ENCODE measurements at regions not wholly inside any gene's neighbourhood (a gene's known extent, or its start where the extent isn't known, plus 50 kb on each side); places are given as distances from the start of the nearest gene placed in this dataset.
"Not testable (repeated sequence)": the region's sequence is repeated elsewhere in the genome, so short reads cannot be mapped to it uniquely, and the experiment has no call there.

DNA sequence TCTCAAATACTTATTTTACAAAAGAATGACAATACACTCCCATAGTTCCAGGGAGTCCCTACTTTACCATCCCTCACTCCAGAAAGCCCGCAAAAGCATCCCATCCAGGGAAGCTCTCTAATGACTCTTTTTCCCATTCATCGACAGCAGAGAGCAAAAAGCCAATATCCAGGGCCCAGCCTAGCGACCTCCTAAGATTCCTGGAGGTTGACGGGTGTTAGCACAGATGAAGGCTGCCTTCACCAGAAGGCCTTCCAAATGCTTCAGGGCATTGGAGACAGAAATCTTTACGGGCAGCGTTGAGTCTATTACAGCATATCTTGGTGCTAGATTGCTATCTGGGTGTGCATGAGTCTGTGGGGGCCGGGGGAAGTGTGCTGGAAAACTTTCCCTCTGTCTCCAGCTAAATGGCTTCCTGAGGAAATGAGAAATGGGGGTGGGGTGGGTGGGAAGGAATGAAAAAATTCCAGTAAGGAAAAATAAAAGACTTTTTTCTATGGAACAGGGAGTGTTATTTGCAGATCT lies 136.6 kb downstream of the PROX1 start:
- no peak for DNase-seq
- Mint-ChIP-seq H3K36me3 (no peaks in the 10 kb centered on the region), H3K27me3 (peaks cover 14% of the 10 kb centered on the region), H3K9me3 (no peaks in the 10 kb centered on the region), H3K27ac (no peak overlapping the region), H3K4me1 (peaks cover 3% of the 10 kb centered on the region), H3K4me3 (no peak overlapping the region)

DNA sequence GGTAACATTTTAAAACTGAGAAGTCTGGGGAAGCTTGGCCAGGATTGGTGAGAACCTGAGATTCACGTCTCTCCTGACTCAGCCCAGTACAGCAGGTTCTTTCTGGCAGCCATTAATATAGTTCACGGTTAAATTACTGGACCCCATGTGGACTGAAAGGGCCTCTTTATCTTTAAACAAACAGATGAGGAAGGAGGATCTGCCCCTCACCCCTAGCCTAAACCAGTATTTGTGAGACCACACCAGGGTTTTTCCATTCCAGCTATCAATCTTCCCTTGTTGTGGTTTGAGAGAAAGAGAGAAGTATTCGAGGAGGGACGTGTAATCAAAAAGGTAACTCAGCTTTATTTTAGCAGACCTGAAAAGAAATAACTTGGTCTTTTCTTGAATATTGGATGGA lies 137.1 kb downstream of the PROX1 start:
- Mint-ChIP-seq H3K4me3 (no peak overlapping the region), H3K4me1 (peaks cover 3% of the 10 kb centered on the region)

GRCh38 chr1:214125819-214126218 lies 138.0 kb downstream of the PROX1 start:
- Mint-ChIP-seq H3K27ac (no peak overlapping the region), H3K27me3 (peaks cover 12% of the 10 kb centered on the region), H3K4me1 (peaks cover 3% of the 10 kb centered on the region), H3K9me3 (no peaks in the 10 kb centered on the region), H3K36me3 (no peaks in the 10 kb centered on the region), H3K4me3 (no peak overlapping the region)
- no peak for DNase-seq

More for the DNA sequence above, 137.1 kb downstream of the PROX1 start:
- DNase-seq = no peak
- no peaks in the 10 kb centered on the region for H3K36me3 Mint-ChIP-seq
- H3K27ac Mint-ChIP-seq = no peak overlapping the region
- no peaks in the 10 kb centered on the region for H3K9me3 Mint-ChIP-seq
- peaks cover 14% of the 10 kb centered on the region for H3K27me3 Mint-ChIP-seq

- Mint-ChIP-seq H3K4me3 (no peak overlapping the region), H3K27me3 (peaks cover 10% of the 10 kb centered on the region), H3K4me1 (peaks cover 3% of the 10 kb centered on the region), H3K36me3 (no peaks in the 10 kb centered on the region), H3K9me3 (no peaks in the 10 kb centered on the region), H3K27ac (no peak overlapping the region)
- DNase-seq = no peak
Measured at GRCh38 chr1:214126697-214127146, 138.9 kb downstream of the PROX1 start.

DNA sequence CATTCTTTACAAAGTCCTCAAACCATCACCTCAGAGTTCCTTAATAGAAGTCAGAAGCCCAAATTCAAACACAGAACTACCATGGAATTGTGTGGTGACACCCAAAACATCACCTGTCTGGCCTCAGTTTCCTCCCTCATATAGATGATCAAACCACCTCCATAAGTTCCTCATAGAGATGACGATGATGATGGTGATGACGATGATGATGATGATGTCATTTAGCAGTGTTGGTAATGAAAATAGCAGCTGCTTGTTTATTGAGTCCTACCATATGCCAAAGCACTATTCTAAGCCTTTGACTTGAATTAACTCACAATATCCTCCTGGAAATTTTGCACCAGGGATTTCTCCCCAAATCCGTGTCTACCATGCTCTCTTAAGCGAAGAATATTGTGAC lies 139.9 kb downstream of the PROX1 start:
- Mint-ChIP-seq H3K27me3 (peaks cover 10% of the 10 kb centered on the region), H3K4me1 (peaks cover 3% of the 10 kb centered on the region), H3K9me3 (no peaks in the 10 kb centered on the region), H3K4me3 (no peak overlapping the region), H3K36me3 (no peaks in the 10 kb centered on the region), H3K27ac (no peak overlapping the region)
- DNase-seq = no peak

DNA sequence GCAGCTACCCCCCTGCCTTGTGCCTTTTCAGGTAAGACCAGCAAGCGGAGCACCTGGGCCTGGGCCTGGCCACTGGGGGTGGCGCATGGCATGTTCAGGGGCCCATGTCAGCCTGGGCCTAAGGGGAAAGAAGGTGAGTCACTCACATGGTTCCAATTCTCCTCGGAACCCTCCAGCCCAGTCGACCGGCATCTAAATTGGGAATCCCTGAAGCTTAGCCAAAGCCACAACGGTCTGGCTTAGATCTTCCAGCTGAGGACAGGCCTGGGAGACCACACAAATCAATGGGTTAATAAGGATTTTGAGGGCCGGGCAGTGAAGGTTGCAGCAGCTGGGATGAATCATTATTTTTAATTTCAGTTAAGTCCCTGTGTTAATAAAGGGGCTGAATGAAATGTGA lies 145.1 kb upstream of the SMYD2 start:
- Mint-ChIP-seq H3K27me3 (no peaks in the 10 kb centered on the region), H3K4me1 (no peaks in the 10 kb centered on the region), H3K9me3 (no peaks in the 10 kb centered on the region), H3K4me3 (no peak overlapping the region), H3K27ac (no peak overlapping the region), H3K36me3 (no peaks in the 10 kb centered on the region)
- no peak for DNase-seq

- no peak overlapping the region for H3K27ac Mint-ChIP-seq
- no peaks in the 10 kb centered on the region for H3K4me1 Mint-ChIP-seq
- H3K9me3 Mint-ChIP-seq = no peaks in the 10 kb centered on the region
- H3K4me3 Mint-ChIP-seq = no peak overlapping the region
- H3K27me3 Mint-ChIP-seq = no peaks in the 10 kb centered on the region
- no peaks in the 10 kb centered on the region for H3K36me3 Mint-ChIP-seq
- DNase-seq = no peak
Measured at GRCh38 chr1:214136324-214136919, 144.5 kb upstream of the SMYD2 start.

- Mint-ChIP-seq H3K36me3 (no peaks in the 10 kb centered on the region), H3K27me3 (peaks cover 6% of the 10 kb centered on the region), H3K4me3 (no peak overlapping the region), H3K27ac (no peak overlapping the region), H3K9me3 (no peaks in the 10 kb centered on the region), H3K4me1 (no peaks in the 10 kb centered on the region)
- DNase-seq = no peak
Measured at GRCh38 chr1:214141486-214141885, 139.5 kb upstream of the SMYD2 start.

GRCh38 chr1:214143006-214143992 lies 137.7 kb upstream of the SMYD2 start:
- peaks cover 6% of the 10 kb centered on the region for H3K27me3 Mint-ChIP-seq
- H3K36me3 Mint-ChIP-seq = no peaks in the 10 kb centered on the region
- no peaks in the 10 kb centered on the region for H3K9me3 Mint-ChIP-seq
- H3K27ac Mint-ChIP-seq = no peak overlapping the region
- H3K4me1 Mint-ChIP-seq = no peaks in the 10 kb centered on the region
- H3K4me3 Mint-ChIP-seq = no peak overlapping the region
- no peak for DNase-seq

DNA sequence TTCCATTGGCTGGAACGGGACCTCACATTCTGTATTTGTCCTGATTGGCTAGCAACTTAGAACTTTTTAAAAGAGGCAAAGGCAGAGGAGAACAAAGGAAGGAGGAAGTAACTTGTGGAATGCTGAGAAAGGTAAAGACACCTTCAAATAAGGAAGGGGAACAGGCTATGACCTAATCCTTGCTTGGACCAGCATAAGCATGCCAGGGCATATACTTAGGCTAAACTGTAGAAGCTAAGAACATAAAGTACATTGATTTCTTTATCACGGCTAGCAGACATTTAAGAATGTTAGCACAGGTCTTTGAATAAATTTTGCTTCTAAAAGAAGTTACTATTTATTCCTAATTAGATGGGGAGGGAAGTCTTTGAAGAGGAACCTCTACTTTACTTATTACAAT lies 136.4 kb upstream of the SMYD2 start:
- not testable (repeated sequence) for DNase-seq, H3K27ac Mint-ChIP-seq, H3K9me3 Mint-ChIP-seq, H3K4me1 Mint-ChIP-seq, H3K36me3 Mint-ChIP-seq, H3K4me3 Mint-ChIP-seq, H3K27me3 Mint-ChIP-seq

DNA sequence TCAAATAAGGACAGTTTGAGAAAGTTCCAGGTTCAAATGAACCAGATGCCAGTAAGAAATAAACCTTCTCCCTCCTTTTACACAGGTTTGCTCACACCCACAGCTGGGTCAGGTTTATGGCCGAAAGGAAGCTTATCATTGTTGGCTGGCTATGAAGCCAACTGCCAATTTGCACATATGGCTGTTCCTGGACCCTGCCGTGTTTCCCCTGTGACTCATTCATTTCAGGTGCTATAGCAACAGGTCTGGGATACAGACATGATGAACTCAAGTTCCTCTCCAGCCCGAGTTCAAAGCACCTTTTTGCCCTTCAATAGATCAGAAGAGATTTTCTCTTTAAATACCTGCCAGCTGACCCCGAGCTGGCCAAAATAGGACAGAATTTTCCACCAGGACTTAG lies 134.4 kb upstream of the SMYD2 start:
- peaks cover 6% of the 10 kb centered on the region for H3K27me3 Mint-ChIP-seq
- no peaks in the 10 kb centered on the region for H3K9me3 Mint-ChIP-seq
- H3K4me3 Mint-ChIP-seq = no peak overlapping the region
- H3K27ac Mint-ChIP-seq = no peak overlapping the region
- no peak for DNase-seq
- no peaks in the 10 kb centered on the region for H3K36me3 Mint-ChIP-seq
- H3K4me1 Mint-ChIP-seq = no peaks in the 10 kb centered on the region

DNA sequence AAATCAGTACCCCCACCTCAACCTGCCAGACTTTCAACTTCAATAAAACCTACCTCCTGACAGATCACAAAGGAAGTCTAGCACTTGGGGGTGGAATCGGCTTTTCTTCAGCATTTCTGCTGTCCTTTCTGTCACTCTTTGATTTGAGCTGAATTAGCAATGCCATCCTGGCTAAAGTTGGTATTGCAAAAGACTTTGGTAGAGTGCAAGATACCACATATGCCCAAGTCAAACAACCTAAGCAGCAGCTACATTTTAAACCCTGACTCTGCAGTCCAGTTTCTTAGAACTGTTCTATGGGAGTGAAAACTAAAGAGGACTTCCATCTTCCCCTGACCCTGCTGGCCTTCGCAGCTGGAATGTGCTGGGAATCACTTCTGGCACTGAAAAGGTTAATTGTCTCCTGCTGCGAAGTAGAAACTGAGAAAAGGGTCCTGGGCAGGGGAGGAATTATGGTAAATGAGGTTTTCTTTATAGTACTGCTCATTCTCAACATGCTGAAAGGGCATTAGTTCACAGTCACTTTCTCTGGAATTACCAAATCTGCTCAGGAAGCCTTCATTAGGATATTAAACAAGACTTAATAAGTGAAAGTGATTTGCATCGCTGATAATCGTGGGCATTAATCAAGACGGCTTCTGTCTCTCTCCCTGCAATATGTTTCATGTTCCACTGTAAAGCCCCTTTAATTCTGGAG lies 126.2 kb upstream of the SMYD2 start:
- Mint-ChIP-seq H3K4me1 (no peaks in the 10 kb centered on the region), H3K27me3 (peaks cover 19% of the 10 kb centered on the region), H3K9me3 (no peaks in the 10 kb centered on the region), H3K27ac (no peak overlapping the region), H3K36me3 (no peaks in the 10 kb centered on the region), H3K4me3 (no peak overlapping the region)
- DNase-seq = no peak

GRCh38 chr1:214155987-214156625 lies 124.9 kb upstream of the SMYD2 start:
- DNase-seq = no peak
- Mint-ChIP-seq H3K4me1 (no peaks in the 10 kb centered on the region), H3K4me3 (no peak overlapping the region), H3K36me3 (no peaks in the 10 kb centered on the region), H3K9me3 (no peaks in the 10 kb centered on the region), H3K27me3 (peaks cover 19% of the 10 kb centered on the region), H3K27ac (no peak overlapping the region)

GRCh38 chr1:214164173-214164572 lies 116.8 kb upstream of the SMYD2 start:
- no peak overlapping the region for H3K4me3 Mint-ChIP-seq
- DNase-seq = no peak
- H3K36me3 Mint-ChIP-seq = no peaks in the 10 kb centered on the region
- H3K27me3 Mint-ChIP-seq = peaks cover 8% of the 10 kb centered on the region
- H3K9me3 Mint-ChIP-seq = no peaks in the 10 kb centered on the region
- no peaks in the 10 kb centered on the region for H3K4me1 Mint-ChIP-seq
- no peak overlapping the region for H3K27ac Mint-ChIP-seq
